Gastroesophageal sphincter (tissue), 3 donors: ENCODE measurements at regions not wholly inside any gene's neighbourhood (a gene's known extent, or its start where the extent isn't known, plus 50 kb on each side); places are given as distances from the start of the nearest gene placed in this dataset.

Experiments used
- POLR2AphosphoS5 ChIP-seq: sonication (generic); formaldehyde crosslinking; IDR thresholded peaks from one replicate; pipeline ENCODE4 v1.6.1; 2017; ENCODE audit warnings: antibody characterized with exemption
- TF ChIP-seq, protein P1 (sequence below), 4 experiments: fragments of 200-600 bp in 2 of 4; fragments of 450-650 bp in 2 of 4; sonication (generic) in 1 of 4; IDR thresholded peaks; one replicate each; pipeline ENCODE4 v1.5.1; 2017 to 2019; ENCODE audit warnings: antibody characterized with exemption in 4 of 4, mild to moderate bottlenecking in 2 of 4, moderate library complexity in 2 of 4

DNA sequence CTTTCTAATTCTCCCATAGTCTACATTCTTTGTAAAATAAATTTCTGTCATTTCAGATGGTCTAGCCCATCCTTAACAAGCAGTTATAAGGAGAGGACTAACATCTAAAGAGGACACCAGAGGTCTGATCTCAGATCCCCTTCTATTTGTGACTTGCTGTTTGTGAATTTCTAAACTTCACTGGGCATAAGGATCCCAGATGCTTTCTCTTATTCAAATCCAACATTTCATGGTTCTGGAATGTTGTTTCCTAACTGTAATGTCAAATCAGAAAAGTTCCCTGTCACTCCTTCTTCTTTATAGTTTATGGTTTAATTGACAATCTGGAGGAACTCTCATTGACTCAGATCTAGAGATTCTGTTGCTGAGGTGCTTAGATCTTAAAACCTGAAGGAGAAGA lies 430.2 kb downstream of the MEIS1 start:
- TF ChIP-seq, protein P1, sequence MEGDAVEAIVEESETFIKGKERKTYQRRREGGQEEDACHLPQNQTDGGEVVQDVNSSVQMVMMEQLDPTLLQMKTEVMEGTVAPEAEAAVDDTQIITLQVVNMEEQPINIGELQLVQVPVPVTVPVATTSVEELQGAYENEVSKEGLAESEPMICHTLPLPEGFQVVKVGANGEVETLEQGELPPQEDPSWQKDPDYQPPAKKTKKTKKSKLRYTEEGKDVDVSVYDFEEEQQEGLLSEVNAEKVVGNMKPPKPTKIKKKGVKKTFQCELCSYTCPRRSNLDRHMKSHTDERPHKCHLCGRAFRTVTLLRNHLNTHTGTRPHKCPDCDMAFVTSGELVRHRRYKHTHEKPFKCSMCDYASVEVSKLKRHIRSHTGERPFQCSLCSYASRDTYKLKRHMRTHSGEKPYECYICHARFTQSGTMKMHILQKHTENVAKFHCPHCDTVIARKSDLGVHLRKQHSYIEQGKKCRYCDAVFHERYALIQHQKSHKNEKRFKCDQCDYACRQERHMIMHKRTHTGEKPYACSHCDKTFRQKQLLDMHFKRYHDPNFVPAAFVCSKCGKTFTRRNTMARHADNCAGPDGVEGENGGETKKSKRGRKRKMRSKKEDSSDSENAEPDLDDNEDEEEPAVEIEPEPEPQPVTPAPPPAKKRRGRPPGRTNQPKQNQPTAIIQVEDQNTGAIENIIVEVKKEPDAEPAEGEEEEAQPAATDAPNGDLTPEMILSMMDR (IDR thresholded peaks at IDR 0.05), result no peak
- TF ChIP-seq POLR2AphosphoS5, result no peak
